ENCODE measurements at regions not wholly inside any gene's neighbourhood (a gene's known extent, or its start where the extent isn't known, plus 50 kb on each side); places are given as distances from the start of the nearest gene placed in this dataset.

GRCh38 chr9:28056466-28056865 is 483.2 kb upstream of the C9orf72 start:
- no peak for TF ChIP-seq CTCF (IDR thresholded peaks at IDR 0.05)
- no peak for TF ChIP-seq POLR2AphosphoS5 (IDR thresholded peaks at IDR 0.05; ENCODE audit: low read depth, low read length)
- no peak for TF ChIP-seq REST (IDR thresholded peaks at IDR 0.05; ENCODE audit: insufficient read depth in 1 of 2, low read depth in 2 of 2, low read length in 1 of 2)
